Lung microvascular endothelial cell (primary cell): ENCODE measurements at regions not wholly inside any gene's neighbourhood (a gene's known extent, or its start where the extent isn't known, plus 50 kb on each side); places are given as distances from the start of the nearest gene placed in this dataset.

Experiments used
- DNase-seq, 2 donors: peaks; one replicate each; pipeline versions ENCODE4 v3.0.0 to v3.0.0-alpha.2; 2010; ENCODE audit warnings: low read depth in 2 of 2

- DNase-seq = no peak
Measured at GRCh38 chr1:59051007-59051406, 245.9 kb upstream of the FGGY start.

- DNase-seq = no peak
Measured at GRCh38 chr1:59052166-59052590, 244.7 kb upstream of the FGGY start.

GRCh38 chr1:59054172-59054571 is 242.7 kb upstream of the FGGY start:
- no peak for DNase-seq

GRCh38 chr1:59055908-59056719 is 240.8 kb upstream of the FGGY start:
- DNase-seq = peak in 1 of 2 donors; percentile 44

GRCh38 chr1:59057211-59057694 is 239.6 kb upstream of the FGGY start:
- DNase-seq = peak; percentile 28 to 70

GRCh38 chr1:59057796-59058195 is 239.1 kb upstream of the FGGY start:
- DNase-seq = no peak

- no peak for DNase-seq
Measured at GRCh38 chr1:59058665-59059439, 238.0 kb upstream of the FGGY start.

- peak; percentile 85 to 92 for DNase-seq
Measured at GRCh38 chr1:59061876-59062275, 235.0 kb upstream of the FGGY start.

GRCh38 chr1:59062743-59063142 is 234.2 kb upstream of the FGGY start:
- peak in 1 of 2 donors; percentile 81 for DNase-seq

GRCh38 chr1:59063501-59063900 is 233.4 kb upstream of the FGGY start:
- DNase-seq = peak; percentile 11 to 52

GRCh38 chr1:59064592-59064991 is 232.3 kb upstream of the FGGY start:
- DNase-seq = no peak

GRCh38 chr1:59066236-59066635 is 230.7 kb upstream of the FGGY start:
- DNase-seq = no peak

- DNase-seq = no peak
Measured at GRCh38 chr1:59070610-59071009, 226.3 kb upstream of the FGGY start.

GRCh38 chr1:59071289-59071688 is 225.6 kb upstream of the FGGY start:
- no peak for DNase-seq

- DNase-seq = peak in 1 of 2 donors; percentile 87
Measured at GRCh38 chr1:59071876-59072582, 224.9 kb upstream of the FGGY start.

GRCh38 chr1:59072583-59072947 is 224.3 kb upstream of the FGGY start:
- DNase-seq = no peak

GRCh38 chr1:59074598-59074997 is 222.3 kb upstream of the FGGY start:
- no peak for DNase-seq

GRCh38 chr1:59075021-59075420 is 221.9 kb upstream of the FGGY start:
- no peak for DNase-seq

- peak; percentile 52 to 63 for DNase-seq
Measured at GRCh38 chr1:59076612-59077011, 220.3 kb upstream of the FGGY start.

GRCh38 chr1:59077466-59078069 is 219.3 kb upstream of the FGGY start:
- DNase-seq = no peak

- no peak for DNase-seq
Measured at GRCh38 chr1:59078070-59078800, 218.7 kb upstream of the FGGY start.
